CD4-positive, alpha-beta T cell (primary cell): ENCODE measurements at regions not wholly inside any gene's neighbourhood (a gene's known extent, or its start where the extent isn't known, plus 50 kb on each side); places are given as distances from the start of the nearest gene placed in this dataset.

Source experiments
- ATAC-seq: fragments of 200-7000 bp; cut with Tn5 transposase; one replicate; pipeline ENCODE4 v1.10.0; 2022; ENCODE audit warnings: mild to moderate bottlenecking; ENCODE audit not compliant: poor library complexity
- CTCF ChIA-PET: fragments of 350-600 bp; sonication (Branson Sonifier 250); formaldehyde crosslinking; loops from one replicate; lab custom pipeline; 2021; ENCODE audit warnings: antibody characterized with exemption, inconsistent platforms; lab: Charles Lee
- POLR2A ChIA-PET: fragments of 350-600 bp; sonication (Branson Sonifier 250); formaldehyde crosslinking; loops from one replicate; lab custom pipeline; 2021; ENCODE audit warnings: antibody characterized with exemption, inconsistent platforms; lab: Charles Lee
- DNase-seq, 14 experiments: peaks; one replicate each; pipeline ENCODE4 v3.0.0-alpha.2; 2013 to 2020; ENCODE audit warnings: mixed read lengths in 2 of 14
- H3K27ac ChIP-seq, 2 donors: one replicate each; pipeline versions ENCODE4 v1.5.1 to v1.7.0; 2013; ENCODE audit warnings: low read length in 2 of 2, low read depth in 1 of 2, mild to moderate bottlenecking in 1 of 2
- H3K27me3 ChIP-seq, 2 experiments: 1 replicate in 1 of 2; 2 replicates in 1 of 2; pipeline versions ENCODE4 v1.6.1 to v1.7.0; 2013; ENCODE audit warnings: low read length in 2 of 2, control low read depth in 1 of 2, mild to moderate bottlenecking in 1 of 2, moderate library complexity in 1 of 2; ENCODE audit not compliant: insufficient read depth in 2 of 2, control insufficient read depth in 1 of 2
- H3K36me3 ChIP-seq: one replicate; pipeline ENCODE4 v1.6.1; 2013; ENCODE audit warnings: low read length, control low read depth; ENCODE audit not compliant: insufficient read depth
- H3K4me1 ChIP-seq: one replicate; pipeline ENCODE4 v1.6.1; 2013; ENCODE audit warnings: low read length, control low read depth; ENCODE audit not compliant: insufficient read depth
- H3K4me3 ChIP-seq: one replicate; pipeline ENCODE4 v1.5.1; 2013; ENCODE audit warnings: mild to moderate bottlenecking, low read length, moderate library complexity
- H3K9me3 ChIP-seq, 2 experiments: 1 replicate in 1 of 2; 2 replicates in 1 of 2; pipeline versions ENCODE4 v1.6.1 to v1.7.0; 2013; ENCODE audit warnings: low read length in 2 of 2, mild to moderate bottlenecking in 2 of 2, control low read depth in 1 of 2, moderate library complexity in 1 of 2; ENCODE audit not compliant: control insufficient read depth in 1 of 2, insufficient read depth in 1 of 2
- H3K27ac Mint-ChIP-seq: one replicate; pipeline ENCODE4 v1.8.0; 2020; ENCODE audit warnings: mixed read lengths
- H3K27me3 Mint-ChIP-seq: one replicate; pipeline ENCODE4 v1.8.0; 2021; ENCODE audit warnings: mixed read lengths
- H3K36me3 Mint-ChIP-seq: one replicate; pipeline ENCODE4 v1.8.0; 2021; ENCODE audit warnings: low read depth, mixed read lengths
- H3K4me1 Mint-ChIP-seq: one replicate; pipeline ENCODE4 v1.8.0; 2021; ENCODE audit warnings: low read depth, mixed read lengths
- H3K4me3 Mint-ChIP-seq: one replicate; pipeline ENCODE4 v1.8.0; 2020; ENCODE audit warnings: mild to moderate bottlenecking, mixed read lengths
- H3K9me3 Mint-ChIP-seq: one replicate; pipeline ENCODE4 v1.8.0; 2020; ENCODE audit warnings: mixed read lengths
- CTCF ChIP-seq: fragments of 200-600 bp; IDR thresholded peaks from one replicate; pipeline ENCODE4 v1.8.0; 2022; ENCODE audit warnings: antibody characterized with exemption, mild to moderate bottlenecking
- intact Hi-C, 2 experiments: fragments of 100-400 bp; cut with DNase I in 1 of 2; cut with micrococcal nuclease in 1 of 2; formaldehyde crosslinking; loops; one replicate each; pipeline versions ENCODE4 v1.15.1 to v1.9.0; 2023 to 2025; cut with DNase I, micrococcal nuclease

DNA sequence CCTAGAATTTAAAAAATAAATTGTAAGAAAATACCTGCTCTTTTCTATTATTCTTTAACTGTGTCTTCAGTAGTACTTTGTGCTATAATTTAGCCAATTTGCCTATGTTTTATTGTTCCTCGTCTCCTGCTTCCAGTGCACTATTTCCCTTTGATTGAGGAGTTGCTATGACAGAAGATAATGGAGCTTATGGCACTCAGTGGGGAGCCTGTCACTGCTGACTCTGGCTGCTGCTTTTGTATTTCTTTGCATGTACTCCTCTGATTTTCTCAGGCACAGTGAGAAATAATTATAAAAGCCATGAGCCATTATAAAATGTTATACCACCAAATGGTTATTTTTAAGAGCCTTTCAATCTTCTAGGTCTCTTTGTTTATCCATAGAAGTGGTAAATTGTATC is 1310.8 kb upstream of the SLC39A10 start:
- POLR2A ChIA-PET, result no interaction called here
- Histone ChIP-seq H3K36me3 (no peaks in the 10 kb centered on the region), H3K27me3 (no peaks in the 10 kb centered on the region), H3K4me3 (no peak overlapping the region), H3K4me1 (no peaks in the 10 kb centered on the region), H3K9me3 (no peaks in the 10 kb centered on the region), H3K27ac (no peak overlapping the region)
- Mint-ChIP-seq H3K4me3 (no peak overlapping the region), H3K4me1 (no peaks in the 10 kb centered on the region), H3K27me3 (no peaks in the 10 kb centered on the region), H3K27ac (no peak overlapping the region), H3K36me3 (no peaks in the 10 kb centered on the region), H3K9me3 (no peaks in the 10 kb centered on the region)
- no peak for ATAC-seq
- CTCF ChIA-PET, result no interaction called here
- TF ChIP-seq CTCF, result no peak
- DNase-seq, result no peak
- intact Hi-C loops, result no loop called here

GRCh38 chr2:194345347-194345746 is 1311.7 kb upstream of the SLC39A10 start:
- Histone ChIP-seq H3K4me1 (no peaks in the 10 kb centered on the region), H3K9me3 (no peaks in the 10 kb centered on the region), H3K36me3 (no peaks in the 10 kb centered on the region), H3K27ac (no peak overlapping the region), H3K27me3 (no peaks in the 10 kb centered on the region), H3K4me3 (no peak overlapping the region)
- Mint-ChIP-seq H3K27me3 (no peaks in the 10 kb centered on the region), H3K4me1 (no peaks in the 10 kb centered on the region), H3K36me3 (no peaks in the 10 kb centered on the region), H3K27ac (no peak overlapping the region), H3K9me3 (no peaks in the 10 kb centered on the region), H3K4me3 (no peak overlapping the region)
- POLR2A ChIA-PET, result no interaction called here
- no peak for TF ChIP-seq CTCF
- intact Hi-C loops, result no loop called here
- ATAC-seq, result no peak
- CTCF ChIA-PET, result no interaction called here
- no peak for DNase-seq

DNA sequence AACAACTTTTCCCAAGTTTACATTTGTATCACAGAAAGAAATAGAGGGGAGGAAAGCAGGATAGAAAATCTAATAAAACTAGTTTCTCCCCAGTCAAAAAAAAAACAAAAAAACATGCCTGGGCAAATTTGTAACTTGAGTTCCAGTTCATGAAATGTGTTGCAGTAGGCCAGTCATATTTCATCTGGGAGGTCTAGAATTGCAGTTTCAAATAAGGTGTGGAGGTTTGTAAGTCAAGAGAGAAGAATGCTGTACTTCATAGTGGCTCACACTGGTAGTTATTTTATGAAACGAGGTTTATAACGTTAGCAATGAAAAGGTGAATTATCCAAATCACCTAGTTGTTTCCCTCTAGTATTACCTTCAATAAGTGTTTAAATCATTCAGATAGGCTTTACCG is 1313.9 kb upstream of the SLC39A10 start:
- intact Hi-C loops, result no loop called here
- Mint-ChIP-seq H3K27me3 (no peaks in the 10 kb centered on the region), H3K36me3 (no peaks in the 10 kb centered on the region), H3K9me3 (no peaks in the 10 kb centered on the region), H3K4me3 (no peak overlapping the region), H3K4me1 (no peaks in the 10 kb centered on the region), H3K27ac (no peak overlapping the region)
- ChIA-PET POLR2A (no interaction called here), CTCF (interaction anchor here (0.6 kb wide), 1 partner anchor 1640 kb away, joined by 3 read pairs; no protein-coding TSS in a partner anchor)
- TF ChIP-seq CTCF, result no peak
- H3K27ac ChIP-seq, result no peak overlapping the region
- H3K36me3 ChIP-seq, result no peaks in the 10 kb centered on the region
- H3K4me3 ChIP-seq, result no peak overlapping the region
- ATAC-seq, result no peak
- no peak for DNase-seq
- no peaks in the 10 kb centered on the region for H3K27me3 ChIP-seq
- H3K4me1 ChIP-seq, result no peaks in the 10 kb centered on the region
- no peaks in the 10 kb centered on the region for H3K9me3 ChIP-seq
